NCI-H460 (cell line): ENCODE measurements at regions not wholly inside any gene's neighbourhood (a gene's known extent, or its start where the extent isn't known, plus 50 kb on each side); places are given as distances from the start of the nearest gene placed in this dataset.
"Not testable (repeated sequence)": the region's sequence is repeated elsewhere in the genome, so short reads cannot be mapped to it uniquely, and the experiment has no call there.

Source experiments
- DNase-seq: peaks from one replicate; pipeline ENCODE4 v3.0.0-alpha.2; 2016; ENCODE audit warnings: low read depth; ENCODE audit errors: extremely low read depth

GRCh38 chr16:51870296-51870854 lies 676.6 kb downstream of the TOX3 start:
- DNase-seq, result no peak

- no peak for DNase-seq
Measured at GRCh38 chr16:51869176-51869575, 677.8 kb downstream of the TOX3 start.

GRCh38 chr16:51868631-51869030 lies 678.3 kb downstream of the TOX3 start:
- no peak for DNase-seq

- DNase-seq, result no peak
Measured at GRCh38 chr16:51867386-51868065, 679.4 kb downstream of the TOX3 start.

GRCh38 chr16:51864575-51864974 lies 682.4 kb downstream of the TOX3 start:
- no peak for DNase-seq

GRCh38 chr16:51854401-51854951 lies 692.5 kb downstream of the TOX3 start:
- DNase-seq, result no peak

GRCh38 chr16:51853586-51853985 lies 693.4 kb downstream of the TOX3 start:
- DNase-seq, result no peak

- no peak for DNase-seq
Measured at GRCh38 chr16:51852892-51853291, 694.1 kb downstream of the TOX3 start.

GRCh38 chr16:51851111-51851510 lies 695.8 kb downstream of the TOX3 start:
- no peak for DNase-seq

- no peak for DNase-seq
Measured at GRCh38 chr16:51849715-51850114, 697.2 kb downstream of the TOX3 start.

- DNase-seq, result no peak
Measured at GRCh38 chr16:51845586-51846305, 694.7 kb upstream of the SALL1 start.

GRCh38 chr16:51839727-51840462 lies 688.8 kb upstream of the SALL1 start:
- DNase-seq, result no peak

GRCh38 chr16:51834794-51835193 lies 683.7 kb upstream of the SALL1 start:
- no peak for DNase-seq

- no peak for DNase-seq
Measured at GRCh38 chr16:51834133-51834532, 683.1 kb upstream of the SALL1 start.

GRCh38 chr16:51831595-51832367 lies 680.7 kb upstream of the SALL1 start:
- DNase-seq, result no peak

GRCh38 chr16:51831034-51831433 lies 680.0 kb upstream of the SALL1 start:
- not testable (repeated sequence) for DNase-seq

- no peak for DNase-seq
Measured at GRCh38 chr16:51825779-51826178, 674.7 kb upstream of the SALL1 start.

- no peak for DNase-seq
Measured at GRCh38 chr16:51822471-51822870, 671.4 kb upstream of the SALL1 start.

- DNase-seq, result no peak
Measured at GRCh38 chr16:51821527-51821926, 670.5 kb upstream of the SALL1 start.

GRCh38 chr16:51820176-51820575 lies 669.1 kb upstream of the SALL1 start:
- DNase-seq, result no peak
